Thyroid gland (tissue), 4 donors: ENCODE measurements at regions not wholly inside any gene's neighbourhood (a gene's known extent, or its start where the extent isn't known, plus 50 kb on each side); places are given as distances from the start of the nearest gene placed in this dataset.
"Not testable (repeated sequence)": the region's sequence is repeated elsewhere in the genome, so short reads cannot be mapped to it uniquely, and the experiment has no call there.

Experiments used
- CTCF ChIP-seq, 6 experiments: fragments of 200-600 bp in 3 of 6; fragments of 450-650 bp in 3 of 6; sonication (generic) in 3 of 6; IDR thresholded peaks; one replicate each; pipeline ENCODE4 v1.5.1; 2016 to 2019; ENCODE audit warnings: antibody characterized with exemption in 6 of 6, mild to moderate bottlenecking in 2 of 6, inconsistent platforms in 1 of 6, moderate library complexity in 1 of 6
- POLR2A ChIP-seq, 2 donors: fragments of 450-650 bp; IDR thresholded peaks; one replicate each; pipeline ENCODE4 v1.6.1; 2017; ENCODE audit warnings: antibody characterized with exemption in 2 of 2, mild to moderate bottlenecking in 2 of 2, moderate library complexity in 1 of 2

- TF ChIP-seq CTCF, POLR2A (IDR thresholded peaks at IDR 0.05): not testable (repeated sequence)
Measured at GRCh38 chr1:109857702-109858101, 52.9 kb upstream of the CSF1 start.
